Loucy (cell line): ENCODE measurements at regions not wholly inside any gene's neighbourhood (a gene's known extent, or its start where the extent isn't known, plus 50 kb on each side); places are given as distances from the start of the nearest gene placed in this dataset.

Source experiments
- CTCF ChIP-seq: fragments of 200-600 bp; sonication (generic); conservative IDR thresholded peaks from 2 replicates; pipeline ENCODE4 v1.5.1; 2014; ENCODE audit warnings: mild to moderate bottlenecking, antibody characterized with exemption, low read length
- EZH2phosphoT487 ChIP-seq: fragments of 200-600 bp; IDR thresholded peaks from 2 replicates; pipeline ENCODE4 v1.6.1; 2018; ENCODE audit warnings: antibody characterized with exemption, mild to moderate bottlenecking, moderate library complexity, borderline replicate concordance

GRCh38 chr1:87898431-87898830 is 569.8 kb downstream of the LMO4 start:
- TF ChIP-seq CTCF (no peak), EZH2phosphoT487 (no peak)
